ENCODE measurements at regions not wholly inside any gene's neighbourhood (a gene's known extent, or its start where the extent isn't known, plus 50 kb on each side); places are given as distances from the start of the nearest gene placed in this dataset.

DNA sequence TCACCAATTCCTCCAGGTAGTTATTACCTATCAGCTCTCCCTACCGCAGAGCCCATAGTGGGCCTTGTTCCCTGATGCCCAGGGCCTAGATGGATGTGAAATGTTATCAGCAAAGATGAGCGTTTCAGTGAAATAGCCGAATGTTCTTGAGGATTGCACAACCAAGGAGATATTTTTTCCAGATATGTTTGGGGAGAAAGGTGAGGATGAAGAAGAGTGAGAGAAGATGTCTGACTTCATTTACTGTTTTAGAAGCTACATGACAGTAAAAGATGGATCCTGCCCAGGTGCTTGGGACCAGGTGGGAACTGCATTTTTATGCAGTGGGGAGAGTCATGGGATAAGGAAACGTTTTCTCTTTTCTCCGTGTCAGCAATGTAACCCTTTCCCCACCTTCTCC is 231.7 kb upstream of the C1orf174 start:
- Histone ChIP-seq H3K36me3 (ENCODE audit: control insufficient read depth, insufficient read depth, low read length) (no peaks in the 10 kb centered on the region), H3K27ac (ENCODE audit: low read length) (no peak overlapping the region), H3K4me3 (ENCODE audit: low read depth in 2 of 2, low read length in 2 of 2) (no peak overlapping the region), H3K9me3 (ENCODE audit: control insufficient read depth, insufficient read depth, low read depth, low read length) (no peaks in the 10 kb centered on the region), H3K27me3 (ENCODE audit: control insufficient read depth, insufficient read depth, low read length) (peaks cover 6% of the 10 kb centered on the region; the same call in 1 of the 2 replicates), H3K4me1 (ENCODE audit: control insufficient read depth, insufficient read depth, low read length) (no peaks in the 10 kb centered on the region)
- in situ Hi-C loops (cut with HindIII; ENCODE audit: low pct_unique_long_range_greater_than_20kb, low sequenced_read_pairs), result no loop called here
- no peak for DNase-seq (ENCODE audit: low read depth, low spot score)
- ATAC-seq, result no peak
- ChIA-PET CTCF (no interaction called here), POLR2A (no interaction called here)
- intact Hi-C loops (cut with micrococcal nuclease; ENCODE audit: unreplicated experiment), result no loop called here
- TF ChIP-seq, protein P1, sequence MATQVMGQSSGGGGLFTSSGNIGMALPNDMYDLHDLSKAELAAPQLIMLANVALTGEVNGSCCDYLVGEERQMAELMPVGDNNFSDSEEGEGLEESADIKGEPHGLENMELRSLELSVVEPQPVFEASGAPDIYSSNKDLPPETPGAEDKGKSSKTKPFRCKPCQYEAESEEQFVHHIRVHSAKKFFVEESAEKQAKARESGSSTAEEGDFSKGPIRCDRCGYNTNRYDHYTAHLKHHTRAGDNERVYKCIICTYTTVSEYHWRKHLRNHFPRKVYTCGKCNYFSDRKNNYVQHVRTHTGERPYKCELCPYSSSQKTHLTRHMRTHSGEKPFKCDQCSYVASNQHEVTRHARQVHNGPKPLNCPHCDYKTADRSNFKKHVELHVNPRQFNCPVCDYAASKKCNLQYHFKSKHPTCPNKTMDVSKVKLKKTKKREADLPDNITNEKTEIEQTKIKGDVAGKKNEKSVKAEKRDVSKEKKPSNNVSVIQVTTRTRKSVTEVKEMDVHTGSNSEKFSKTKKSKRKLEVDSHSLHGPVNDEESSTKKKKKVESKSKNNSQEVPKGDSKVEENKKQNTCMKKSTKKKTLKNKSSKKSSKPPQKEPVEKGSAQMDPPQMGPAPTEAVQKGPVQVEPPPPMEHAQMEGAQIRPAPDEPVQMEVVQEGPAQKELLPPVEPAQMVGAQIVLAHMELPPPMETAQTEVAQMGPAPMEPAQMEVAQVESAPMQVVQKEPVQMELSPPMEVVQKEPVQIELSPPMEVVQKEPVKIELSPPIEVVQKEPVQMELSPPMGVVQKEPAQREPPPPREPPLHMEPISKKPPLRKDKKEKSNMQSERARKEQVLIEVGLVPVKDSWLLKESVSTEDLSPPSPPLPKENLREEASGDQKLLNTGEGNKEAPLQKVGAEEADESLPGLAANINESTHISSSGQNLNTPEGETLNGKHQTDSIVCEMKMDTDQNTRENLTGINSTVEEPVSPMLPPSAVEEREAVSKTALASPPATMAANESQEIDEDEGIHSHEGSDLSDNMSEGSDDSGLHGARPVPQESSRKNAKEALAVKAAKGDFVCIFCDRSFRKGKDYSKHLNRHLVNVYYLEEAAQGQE (IDR thresholded peaks at IDR 0.05; ENCODE audit: insufficient read depth in 1 of 2, low read depth in 2 of 2, low read length in 1 of 2), result no peak
- no peak for TF ChIP-seq POLR2AphosphoS5 (IDR thresholded peaks at IDR 0.05; ENCODE audit: low read depth, low read length)
- TF ChIP-seq, protein P2, sequence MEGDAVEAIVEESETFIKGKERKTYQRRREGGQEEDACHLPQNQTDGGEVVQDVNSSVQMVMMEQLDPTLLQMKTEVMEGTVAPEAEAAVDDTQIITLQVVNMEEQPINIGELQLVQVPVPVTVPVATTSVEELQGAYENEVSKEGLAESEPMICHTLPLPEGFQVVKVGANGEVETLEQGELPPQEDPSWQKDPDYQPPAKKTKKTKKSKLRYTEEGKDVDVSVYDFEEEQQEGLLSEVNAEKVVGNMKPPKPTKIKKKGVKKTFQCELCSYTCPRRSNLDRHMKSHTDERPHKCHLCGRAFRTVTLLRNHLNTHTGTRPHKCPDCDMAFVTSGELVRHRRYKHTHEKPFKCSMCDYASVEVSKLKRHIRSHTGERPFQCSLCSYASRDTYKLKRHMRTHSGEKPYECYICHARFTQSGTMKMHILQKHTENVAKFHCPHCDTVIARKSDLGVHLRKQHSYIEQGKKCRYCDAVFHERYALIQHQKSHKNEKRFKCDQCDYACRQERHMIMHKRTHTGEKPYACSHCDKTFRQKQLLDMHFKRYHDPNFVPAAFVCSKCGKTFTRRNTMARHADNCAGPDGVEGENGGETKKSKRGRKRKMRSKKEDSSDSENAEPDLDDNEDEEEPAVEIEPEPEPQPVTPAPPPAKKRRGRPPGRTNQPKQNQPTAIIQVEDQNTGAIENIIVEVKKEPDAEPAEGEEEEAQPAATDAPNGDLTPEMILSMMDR (IDR thresholded peaks at IDR 0.05), result no peak
- TF ChIP-seq SIN3A (IDR thresholded peaks at IDR 0.05; ENCODE audit: borderline replicate concordance, insufficient read depth, low read depth, low read length), result no peak
- TF ChIP-seq TCF7L2 (IDR thresholded peaks at IDR 0.05; ENCODE audit: low read depth, low read length), result no peak
- BruUV-seq (replicated peaks), result no TSS peak

DNA sequence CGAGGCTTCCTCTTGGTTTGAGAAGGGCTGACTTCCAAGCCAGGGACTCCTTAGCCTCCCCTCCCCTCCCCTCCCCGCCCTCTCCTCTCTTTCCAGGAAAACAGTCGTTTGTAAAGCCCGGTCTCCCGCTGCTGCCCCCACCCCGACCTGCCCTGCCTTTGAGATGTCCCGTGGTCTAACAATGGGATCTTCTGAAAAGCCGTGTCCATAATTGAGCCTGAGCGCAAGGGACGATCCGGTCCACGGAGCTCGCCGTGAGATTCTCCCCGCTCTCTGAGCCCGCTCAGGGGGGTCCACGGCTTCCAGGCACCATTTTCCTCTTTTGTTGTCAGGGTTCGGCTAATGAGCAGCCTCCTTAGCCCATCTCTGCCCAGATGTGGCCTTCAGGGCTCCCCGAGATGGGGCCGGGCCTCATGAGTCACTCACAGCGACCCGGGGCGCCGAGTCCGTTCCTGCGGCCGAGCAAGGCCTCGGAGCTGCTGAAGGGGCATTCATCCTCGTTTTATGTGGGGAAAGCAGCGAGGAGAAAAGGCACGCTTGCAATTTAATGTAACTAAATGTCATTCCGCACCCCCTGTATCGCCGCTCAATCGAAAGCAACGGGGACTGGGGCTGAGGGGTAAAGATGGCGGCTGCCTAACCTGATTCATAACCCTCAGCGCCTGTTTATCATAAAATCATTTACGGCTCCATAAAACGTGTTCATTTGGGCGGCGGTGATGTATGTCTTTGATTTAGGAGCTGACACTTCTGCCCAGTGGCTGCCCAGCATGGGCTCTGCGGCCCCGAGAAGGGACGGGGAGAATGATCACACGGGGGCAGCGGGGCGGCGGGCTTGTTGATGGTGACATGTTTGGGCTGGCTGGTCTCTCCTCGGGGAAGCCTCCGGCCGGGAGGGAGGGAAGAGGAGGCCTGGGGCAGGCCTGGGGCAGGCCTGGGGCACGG is 232.6 kb upstream of the C1orf174 start:
- TF ChIP-seq, protein P2 (IDR thresholded peaks at IDR 0.05), result no peak
- TF ChIP-seq TCF7L2 (IDR thresholded peaks at IDR 0.05; ENCODE audit: low read depth, low read length), result no peak
- no peak overlapping the region for H3K27ac ChIP-seq (ENCODE audit: low read length)
- no TSS peak for BruUV-seq (replicated peaks)
- in situ Hi-C loops (cut with HindIII; ENCODE audit: low pct_unique_long_range_greater_than_20kb, low sequenced_read_pairs) (no loop called here), intact Hi-C loops (cut with micrococcal nuclease; ENCODE audit: unreplicated experiment) (no loop called here)
- H3K36me3 ChIP-seq (ENCODE audit: control insufficient read depth, insufficient read depth, low read length), result no peaks in the 10 kb centered on the region
- ChIA-PET POLR2A (no interaction called here), CTCF (no interaction called here)
- no peaks in the 10 kb centered on the region for H3K9me3 ChIP-seq (ENCODE audit: control insufficient read depth, insufficient read depth, low read depth, low read length)
- ATAC-seq, result no peak
- no peak overlapping the region for H3K4me3 ChIP-seq (ENCODE audit: low read depth in 2 of 2, low read length in 2 of 2)
- H3K4me1 ChIP-seq (ENCODE audit: control insufficient read depth, insufficient read depth, low read length), result no peaks in the 10 kb centered on the region
- DNase-seq (ENCODE audit: low read depth, low spot score), result no peak
- H3K27me3 ChIP-seq (ENCODE audit: control insufficient read depth, insufficient read depth, low read length), result peaks cover 6% of the 10 kb centered on the region; the same call in 1 of the 2 replicates

Measured in Panc1 (cell line).